NCI-H1092 treated with DMSO at 0.1 percent for 48 hours (cell line): ENCODE measurements at regions not wholly inside any gene's neighbourhood (a gene's known extent, or its start where the extent isn't known, plus 50 kb on each side); places are given as distances from the start of the nearest gene placed in this dataset.

Experiments
- DNase-seq: peaks from one replicate; lab custom pipeline; 2025; lab: John Stamatoyannopoulos, UW

- no peak for DNase-seq
These were observed 67.1 kb upstream of the ROBO2 start for GRCh38 chr3:76972624-76973296.

- no peak for DNase-seq
These were observed 62.9 kb upstream of the ROBO2 start for GRCh38 chr3:76976996-76977395.

- DNase-seq, result no peak
These were observed 54.3 kb upstream of the ROBO2 start for GRCh38 chr3:76985645-76986044.

GRCh38 chr3:76986876-76987474, 52.9 kb upstream of the ROBO2 start:
- DNase-seq, result no peak
